OCI-LY3 (cell line): ENCODE measurements at regions not wholly inside any gene's neighbourhood (a gene's known extent, or its start where the extent isn't known, plus 50 kb on each side); places are given as distances from the start of the nearest gene placed in this dataset.
"Not testable (repeated sequence)": the region's sequence is repeated elsewhere in the genome, so short reads cannot be mapped to it uniquely, and the experiment has no call there.

ENCODE experiments used
- H2AFZ ChIP-seq: fragments of 200-600, 300-600 bp; shearing (Covaris generic); 2 replicates; pipeline ENCODE4 v1.6.0; 2014; ENCODE audit warnings: antibody characterized with exemption, low read depth, low read length
- H3K27ac ChIP-seq: fragments of 200-600, 300-600 bp; sonication (generic); 2 replicates; pipeline ENCODE4 v1.5.1; 2014; ENCODE audit warnings: mild to moderate bottlenecking, low read length, moderate library complexity, mixed read lengths
- H3K27me3 ChIP-seq: fragments of 200-600, 300-600 bp; sonication (generic); 2 replicates; pipeline ENCODE4 v1.6.1; 2014; ENCODE audit warnings: low read depth, low read length, mixed read lengths
- H3K36me3 ChIP-seq: fragments of 200-600, 300-600 bp; sonication (generic); replicated peaks from 2 replicates; pipeline ENCODE3; 2014; ENCODE audit warnings: low read depth, low read length, mixed read lengths
- H3K4me1 ChIP-seq: fragments of 300-600, 200-600 bp; sonication (generic); 2 replicates; pipeline ENCODE4 v1.6.1; 2014; ENCODE audit warnings: low read length, mixed read lengths
- H3K4me2 ChIP-seq: fragments of 200-600, 300-600 bp; sonication (generic); 2 replicates; pipeline ENCODE4 v1.6.1; 2014; ENCODE audit warnings: low read length, mixed read lengths
- H3K4me3 ChIP-seq: fragments of 300-600, 200-600 bp; sonication (generic); 2 replicates; pipeline ENCODE4 v1.5.1; 2014; ENCODE audit warnings: antibody characterized with exemption, mild to moderate bottlenecking, low read length, moderate library complexity
- H3K79me2 ChIP-seq: fragments of 300-600, 200-600 bp; shearing (Covaris generic); 2 replicates; pipeline ENCODE4 v1.6.1; 2014; ENCODE audit warnings: mild to moderate bottlenecking, low read length, mixed read lengths
- H3K9ac ChIP-seq: fragments of 300-600, 200-600 bp; shearing (Covaris generic); 2 replicates; pipeline ENCODE4 v1.6.0; 2014; ENCODE audit warnings: mild to moderate bottlenecking, low read length, moderate library complexity
- H3K9me3 ChIP-seq: fragments of 200-600, 300-600 bp; shearing (Covaris generic); 2 replicates; pipeline ENCODE4 v1.6.1; 2014; ENCODE audit warnings: low read length, mixed read lengths; ENCODE audit not compliant: insufficient read depth
- H4K20me1 ChIP-seq: fragments of 200-600, 300-600 bp; sonication (generic); 2 replicates; pipeline ENCODE4 v1.6.1; 2016; ENCODE audit warnings: low read length, mixed read lengths; ENCODE audit not compliant: insufficient read depth
- CTCF ChIP-seq: fragments of 200-600, 300-600 bp; sonication (generic); IDR thresholded peaks from 2 replicates; pipeline ENCODE4 v1.5.1; 2014; ENCODE audit warnings: antibody characterized with exemption, low read length, low read depth
- EZH2phosphoT487 ChIP-seq: fragments of 200-600 bp; shearing (Covaris generic); IDR thresholded peaks from 2 replicates; pipeline ENCODE4 v1.6.1; 2018; ENCODE audit warnings: antibody characterized with exemption, mixed run types, low read depth

- Histone ChIP-seq H2AFZ (no peak overlapping the region), H3K4me1 (no peaks in the 10 kb centered on the region), H3K79me2 (no peaks in the 10 kb centered on the region), H3K9ac (no peak overlapping the region), H3K36me3 (no peaks in the 10 kb centered on the region), H3K27ac (no peak overlapping the region), H4K20me1 (no peaks in the 10 kb centered on the region), H3K9me3 (no peaks in the 10 kb centered on the region), H3K4me2 (no peak overlapping the region), H3K4me3 (no peak overlapping the region), H3K27me3 (no peaks in the 10 kb centered on the region)
- no peak for TF ChIP-seq CTCF
- no peak for TF ChIP-seq EZH2phosphoT487
Measured at GRCh38 chr5:23756779-23757178, 249.4 kb downstream of the PRDM9 start.

GRCh38 chr5:23763170-23763569 is 255.8 kb downstream of the PRDM9 start:
- no peaks in the 10 kb centered on the region for H3K79me2 ChIP-seq
- H3K4me1 ChIP-seq: no peaks in the 10 kb centered on the region
- no peaks in the 10 kb centered on the region for H3K27me3 ChIP-seq
- H3K9me3 ChIP-seq: no peaks in the 10 kb centered on the region
- no peak for TF ChIP-seq CTCF
- no peak for TF ChIP-seq EZH2phosphoT487
- H3K27ac ChIP-seq: no peak overlapping the region
- H3K9ac ChIP-seq: no peak overlapping the region
- no peak overlapping the region for H3K4me3 ChIP-seq
- no peaks in the 10 kb centered on the region for H3K36me3 ChIP-seq
- no peak overlapping the region for H2AFZ ChIP-seq
- H4K20me1 ChIP-seq: no peaks in the 10 kb centered on the region
- H3K4me2 ChIP-seq: no peak overlapping the region

GRCh38 chr5:23776684-23777083 is 269.3 kb downstream of the PRDM9 start:
- H3K9me3 ChIP-seq: no peaks in the 10 kb centered on the region
- no peaks in the 10 kb centered on the region for H3K79me2 ChIP-seq
- no peaks in the 10 kb centered on the region for H4K20me1 ChIP-seq
- H3K4me3 ChIP-seq: no peak overlapping the region
- H3K27ac ChIP-seq: no peak overlapping the region
- no peak overlapping the region for H3K4me2 ChIP-seq
- TF ChIP-seq CTCF: no peak
- no peak for TF ChIP-seq EZH2phosphoT487
- H3K27me3 ChIP-seq: no peaks in the 10 kb centered on the region
- no peak overlapping the region for H2AFZ ChIP-seq
- no peaks in the 10 kb centered on the region for H3K36me3 ChIP-seq
- H3K4me1 ChIP-seq: no peaks in the 10 kb centered on the region
- H3K9ac ChIP-seq: no peak overlapping the region

- not testable (repeated sequence) for H3K27ac ChIP-seq, H3K27me3 ChIP-seq, H2AFZ ChIP-seq, H3K4me2 ChIP-seq, H3K79me2 ChIP-seq, H3K9ac ChIP-seq, H3K9me3 ChIP-seq, H3K36me3 ChIP-seq, H4K20me1 ChIP-seq, H3K4me3 ChIP-seq, H3K4me1 ChIP-seq
Measured at GRCh38 chr5:23800307-23800706, 292.9 kb downstream of the PRDM9 start.
